ENCODE measurements at regions not wholly inside any gene's neighbourhood (a gene's known extent, or its start where the extent isn't known, plus 50 kb on each side); places are given as distances from the start of the nearest gene placed in this dataset.

GRCh38 chr4:155430895-155431795 is 54.4 kb upstream of the MAP9 start:
- DNase-seq = no peak
- in situ Hi-C loops (cut with MboI; ENCODE audit: low pct_unique_long_range_greater_than_20kb, low sequenced_read_pairs) = no loop called here

GRCh38 chr4:155428128-155428527 is 51.4 kb upstream of the MAP9 start:
- in situ Hi-C loops (cut with MboI; ENCODE audit: low pct_unique_long_range_greater_than_20kb, low sequenced_read_pairs) = no loop called here
- no peak for DNase-seq

- in situ Hi-C loops (cut with MboI; ENCODE audit: low pct_unique_long_range_greater_than_20kb, low sequenced_read_pairs) = no loop called here
- DNase-seq = no peak
Measured at GRCh38 chr4:155426953-155427352, 50.2 kb upstream of the MAP9 start.
